Neural progenitor cell (in vitro differentiated cells): ENCODE measurements at regions not wholly inside any gene's neighbourhood (a gene's known extent, or its start where the extent isn't known, plus 50 kb on each side); places are given as distances from the start of the nearest gene placed in this dataset.

Experiments
- EZH2 ChIP-seq: fragments of 200-600 bp; sonication (generic); IDR thresholded peaks from 2 replicates; pipeline ENCODE4 v1.6.1; 2017; ENCODE audit warnings: antibody characterized with exemption, mild to moderate bottlenecking, moderate library complexity
- EZH2phosphoT487 ChIP-seq: fragments of 200-600 bp; sonication (generic); IDR thresholded peaks from 2 replicates; pipeline ENCODE4 v1.6.1; 2017; ENCODE audit warnings: antibody characterized with exemption
- TF ChIP-seq, protein P1 (sequence below): fragments of 200-600 bp; sonication (generic); IDR thresholded peaks from 2 replicates; pipeline ENCODE4 v1.5.1; 2017; ENCODE audit warnings: antibody characterized with exemption, mild to moderate bottlenecking

DNA sequence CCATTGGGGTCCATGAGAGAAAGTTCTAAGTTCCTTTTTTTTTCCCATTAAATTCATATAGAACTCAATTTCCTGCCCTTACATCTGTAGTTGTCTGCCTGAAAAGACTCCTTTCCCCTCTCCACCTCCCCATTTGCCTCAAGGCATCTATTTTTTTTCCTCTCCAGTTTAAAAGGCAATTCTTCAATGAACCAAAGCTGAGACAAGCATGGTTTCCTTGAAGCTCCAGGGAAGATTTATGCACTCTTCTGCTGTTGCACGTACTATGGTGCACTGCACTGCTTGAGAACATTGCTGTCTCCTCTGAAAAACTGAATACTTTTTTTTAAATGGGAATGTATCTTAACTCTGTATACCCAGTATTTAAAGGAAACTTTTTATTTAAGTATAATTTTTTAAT is 465.2 kb downstream of the CD83 start:
- TF ChIP-seq, protein P1, sequence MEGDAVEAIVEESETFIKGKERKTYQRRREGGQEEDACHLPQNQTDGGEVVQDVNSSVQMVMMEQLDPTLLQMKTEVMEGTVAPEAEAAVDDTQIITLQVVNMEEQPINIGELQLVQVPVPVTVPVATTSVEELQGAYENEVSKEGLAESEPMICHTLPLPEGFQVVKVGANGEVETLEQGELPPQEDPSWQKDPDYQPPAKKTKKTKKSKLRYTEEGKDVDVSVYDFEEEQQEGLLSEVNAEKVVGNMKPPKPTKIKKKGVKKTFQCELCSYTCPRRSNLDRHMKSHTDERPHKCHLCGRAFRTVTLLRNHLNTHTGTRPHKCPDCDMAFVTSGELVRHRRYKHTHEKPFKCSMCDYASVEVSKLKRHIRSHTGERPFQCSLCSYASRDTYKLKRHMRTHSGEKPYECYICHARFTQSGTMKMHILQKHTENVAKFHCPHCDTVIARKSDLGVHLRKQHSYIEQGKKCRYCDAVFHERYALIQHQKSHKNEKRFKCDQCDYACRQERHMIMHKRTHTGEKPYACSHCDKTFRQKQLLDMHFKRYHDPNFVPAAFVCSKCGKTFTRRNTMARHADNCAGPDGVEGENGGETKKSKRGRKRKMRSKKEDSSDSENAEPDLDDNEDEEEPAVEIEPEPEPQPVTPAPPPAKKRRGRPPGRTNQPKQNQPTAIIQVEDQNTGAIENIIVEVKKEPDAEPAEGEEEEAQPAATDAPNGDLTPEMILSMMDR: no peak
- TF ChIP-seq EZH2phosphoT487 (no peak), EZH2 (no peak)
